ENCODE measurements at regions not wholly inside any gene's neighbourhood (a gene's known extent, or its start where the extent isn't known, plus 50 kb on each side); places are given as distances from the start of the nearest gene placed in this dataset.
A peak's percentile ranks its signal among the peaks of the same experiment; 100 is the strongest.

DNA sequence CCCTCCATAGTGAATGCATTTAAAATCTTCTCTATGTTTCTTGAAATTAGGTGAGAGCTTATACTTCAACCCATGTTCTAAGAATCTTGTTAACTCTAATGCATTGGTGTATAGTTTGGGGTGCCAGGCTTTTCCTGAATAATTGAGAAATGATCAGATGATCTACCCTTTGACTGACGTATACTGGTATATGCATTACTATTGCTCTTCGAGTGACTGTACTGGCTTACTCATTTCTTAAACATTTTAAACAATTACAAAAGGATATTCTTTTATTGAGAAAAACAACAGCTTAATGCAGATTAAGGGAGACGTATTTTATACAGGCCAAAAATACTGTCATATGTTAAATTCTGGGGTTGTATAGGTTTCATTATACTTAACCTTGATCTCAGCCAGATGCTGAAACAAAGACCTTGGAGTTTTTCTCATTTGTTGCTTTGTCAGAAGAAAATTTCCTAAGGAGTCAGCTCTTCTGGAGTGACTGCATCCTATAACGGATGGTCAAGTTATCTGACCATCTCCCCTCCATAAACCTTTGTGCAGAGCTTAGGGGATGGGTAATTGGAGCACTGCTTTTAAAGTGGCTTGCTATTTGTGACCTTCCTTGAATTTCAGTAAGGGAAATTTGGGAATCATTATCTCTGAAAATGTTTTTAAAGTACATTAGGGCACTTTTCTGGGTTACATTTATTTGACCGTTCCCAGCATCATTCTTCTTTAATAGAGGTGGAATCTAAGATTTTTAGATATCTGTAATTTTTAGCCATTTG lies 507.6 kb downstream of the PCNX1 start:
- TF ChIP-seq, protein P1, sequence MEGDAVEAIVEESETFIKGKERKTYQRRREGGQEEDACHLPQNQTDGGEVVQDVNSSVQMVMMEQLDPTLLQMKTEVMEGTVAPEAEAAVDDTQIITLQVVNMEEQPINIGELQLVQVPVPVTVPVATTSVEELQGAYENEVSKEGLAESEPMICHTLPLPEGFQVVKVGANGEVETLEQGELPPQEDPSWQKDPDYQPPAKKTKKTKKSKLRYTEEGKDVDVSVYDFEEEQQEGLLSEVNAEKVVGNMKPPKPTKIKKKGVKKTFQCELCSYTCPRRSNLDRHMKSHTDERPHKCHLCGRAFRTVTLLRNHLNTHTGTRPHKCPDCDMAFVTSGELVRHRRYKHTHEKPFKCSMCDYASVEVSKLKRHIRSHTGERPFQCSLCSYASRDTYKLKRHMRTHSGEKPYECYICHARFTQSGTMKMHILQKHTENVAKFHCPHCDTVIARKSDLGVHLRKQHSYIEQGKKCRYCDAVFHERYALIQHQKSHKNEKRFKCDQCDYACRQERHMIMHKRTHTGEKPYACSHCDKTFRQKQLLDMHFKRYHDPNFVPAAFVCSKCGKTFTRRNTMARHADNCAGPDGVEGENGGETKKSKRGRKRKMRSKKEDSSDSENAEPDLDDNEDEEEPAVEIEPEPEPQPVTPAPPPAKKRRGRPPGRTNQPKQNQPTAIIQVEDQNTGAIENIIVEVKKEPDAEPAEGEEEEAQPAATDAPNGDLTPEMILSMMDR (conservative IDR thresholded peaks at IDR 0.05; ENCODE audit: control insufficient read depth, insufficient read depth, low read depth, low read length): no peak
- peak; percentile 78 for DNase-seq (ENCODE audit: low read depth)
- no peak overlapping the region for H3K4me3 ChIP-seq (ENCODE audit: control insufficient read depth, low read depth, low read length)

DNA sequence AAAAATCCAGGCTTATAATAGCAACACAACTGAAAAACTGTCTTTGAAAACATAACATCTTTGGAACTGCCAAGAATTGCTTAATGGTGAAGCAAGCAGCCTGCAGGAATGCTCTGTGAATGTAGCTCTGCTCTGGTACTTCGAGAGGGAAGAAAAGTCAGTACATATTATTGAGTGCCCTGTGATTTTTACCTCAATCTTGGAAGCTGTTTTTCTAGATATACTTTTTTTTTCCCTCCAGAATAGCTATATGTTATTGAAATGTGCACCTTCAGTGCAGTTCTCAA lies 508.1 kb downstream of the PCNX1 start:
- no peak overlapping the region for H3K4me3 ChIP-seq (ENCODE audit: control insufficient read depth, low read depth, low read length)
- DNase-seq (ENCODE audit: low read depth): peak; percentile 73
- TF ChIP-seq, protein P1 (conservative IDR thresholded peaks at IDR 0.05; ENCODE audit: control insufficient read depth, insufficient read depth, low read depth, low read length): no peak

DNA sequence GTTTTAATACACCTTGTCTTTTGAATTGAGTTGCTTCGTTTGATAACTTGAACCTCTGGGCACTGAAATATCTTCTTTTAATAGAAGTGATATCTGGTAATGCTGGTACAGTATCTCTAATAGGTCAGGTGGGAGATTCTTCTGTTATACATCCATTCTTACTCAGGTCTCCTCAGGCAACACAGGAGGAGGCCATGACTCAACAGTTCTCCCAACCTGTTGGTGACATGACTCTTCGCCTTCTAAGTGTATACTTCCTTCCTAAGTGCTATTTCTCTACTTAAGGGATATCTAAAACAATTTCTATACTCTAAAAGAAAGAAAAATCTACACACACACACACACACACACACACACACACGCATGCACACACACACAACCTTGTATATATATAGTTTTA lies 509.1 kb downstream of the PCNX1 start:
- H3K4me3 ChIP-seq (ENCODE audit: control insufficient read depth, low read depth, low read length): no peak overlapping the region
- TF ChIP-seq, protein P1 (conservative IDR thresholded peaks at IDR 0.05; ENCODE audit: control insufficient read depth, insufficient read depth, low read depth, low read length): no peak
- DNase-seq (ENCODE audit: low read depth): peak; percentile 27

DNA sequence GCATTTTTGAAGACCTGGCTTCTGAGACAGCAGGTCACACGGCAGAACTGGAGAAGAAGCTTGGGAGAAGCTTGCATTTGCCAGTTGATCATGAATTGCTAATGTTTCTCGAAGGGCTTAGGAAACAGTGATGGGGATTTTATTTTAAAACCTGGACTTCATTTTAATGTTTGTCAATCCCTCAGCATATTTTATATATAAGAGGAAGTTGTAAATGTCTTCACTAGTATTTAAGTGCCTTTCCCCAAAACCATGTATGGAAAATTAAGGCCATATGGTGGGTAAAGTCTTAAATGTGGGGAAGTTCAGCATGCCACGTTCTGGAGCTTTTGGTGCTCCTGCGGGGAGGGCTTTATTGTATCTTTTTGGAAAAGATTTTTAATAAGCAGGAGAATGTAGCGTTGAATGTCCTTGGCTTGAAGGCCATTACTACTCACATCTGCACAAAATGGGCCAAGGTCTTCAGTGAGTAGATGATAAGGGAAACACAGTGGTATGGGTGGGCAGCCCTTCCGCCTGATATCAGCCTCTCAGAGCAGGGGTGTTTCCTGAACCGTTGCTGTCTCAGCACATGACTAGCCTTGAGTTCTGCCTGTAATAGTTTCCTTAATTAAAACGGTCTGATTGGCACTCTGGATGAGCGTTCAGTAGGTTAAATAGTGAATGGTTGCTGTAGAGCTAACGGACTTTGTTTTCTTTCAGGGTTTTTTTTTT lies 511.4 kb downstream of the PCNX1 start:
- H3K4me3 ChIP-seq (ENCODE audit: control insufficient read depth, low read depth, low read length): no peak overlapping the region
- no peak for DNase-seq (ENCODE audit: low read depth)
- TF ChIP-seq, protein P1 (conservative IDR thresholded peaks at IDR 0.05; ENCODE audit: control insufficient read depth, insufficient read depth, low read depth, low read length): no peak

DNA sequence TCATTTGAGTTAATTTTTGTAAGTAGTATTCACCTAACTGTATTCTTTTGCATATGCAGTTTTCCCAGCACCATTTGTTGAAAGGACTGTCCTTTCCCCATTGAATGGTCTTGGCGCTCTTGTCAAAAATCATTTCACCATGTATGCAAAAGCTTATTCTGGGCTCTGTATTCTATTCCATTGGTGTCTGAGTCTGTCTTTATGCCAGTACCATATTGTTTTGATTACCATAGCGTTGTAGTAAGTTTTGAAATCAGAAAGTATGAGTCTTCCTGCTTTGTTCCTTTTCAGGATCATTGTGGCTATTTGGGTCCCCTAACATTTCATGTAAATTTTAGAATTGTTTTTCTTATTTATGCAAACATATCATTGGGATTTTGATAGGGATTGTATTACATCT lies 508.7 kb upstream of the RGS6 start:
- TF ChIP-seq, protein P1 (conservative IDR thresholded peaks at IDR 0.05; ENCODE audit: control insufficient read depth, insufficient read depth, low read depth, low read length): no peak
- DNase-seq (ENCODE audit: low read depth): peak; percentile 5
- H3K4me3 ChIP-seq (ENCODE audit: control insufficient read depth, low read depth, low read length): no peak overlapping the region

DNA sequence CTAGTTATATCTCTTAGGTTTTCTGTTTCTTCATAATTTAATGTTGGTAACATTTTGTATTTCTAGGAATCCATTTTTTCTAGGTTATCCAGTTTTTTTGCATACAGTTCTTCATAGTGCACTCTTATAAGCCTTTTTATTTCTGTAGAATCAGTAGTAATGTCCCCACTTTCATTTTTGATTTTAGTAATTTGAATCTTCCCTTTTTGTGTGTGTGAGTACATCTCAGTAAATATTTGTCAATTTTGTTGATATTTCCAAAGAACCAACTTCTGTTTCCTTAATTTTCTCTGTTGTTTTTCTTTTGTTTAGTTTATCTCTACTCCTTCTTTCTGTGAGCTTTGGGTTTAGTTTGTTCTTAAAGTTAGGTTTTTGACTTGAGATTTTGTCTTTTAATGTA lies 507.3 kb upstream of the RGS6 start:
- no peak for DNase-seq (ENCODE audit: low read depth)
- TF ChIP-seq, protein P1 (conservative IDR thresholded peaks at IDR 0.05; ENCODE audit: control insufficient read depth, insufficient read depth, low read depth, low read length): no peak
- H3K4me3 ChIP-seq (ENCODE audit: control insufficient read depth, low read depth, low read length): no peak overlapping the region

Data from fibroblast of mammary gland (primary cell).